ENCODE measurements at regions not wholly inside any gene's neighbourhood (a gene's known extent, or its start where the extent isn't known, plus 50 kb on each side); places are given as distances from the start of the nearest gene placed in this dataset.

- TF ChIP-seq CTCF (IDR thresholded peaks at IDR 0.05) (no peak), POLR2A (IDR thresholded peaks at IDR 0.05) (no peak)
- no peaks in the 10 kb centered on the region for H3K27me3 ChIP-seq
- no peaks in the 10 kb centered on the region for H3K4me1 ChIP-seq
- no peaks in the 10 kb centered on the region for H3K9me3 ChIP-seq
- no peak overlapping the region for H3K4me3 ChIP-seq
- no peak for DNase-seq
- no peaks in the 10 kb centered on the region for H3K36me3 ChIP-seq (ENCODE audit: low read depth, missing control alignments)
- intact Hi-C loops (cut with DNase I; ENCODE audit: low total_unique reads) = no loop called here
- H3K27ac ChIP-seq = no peak overlapping the region
- WGBS, 2 donors = 41 to 57% methylated on average over 11 of the region's 11 CpGs
Measured at GRCh38 chr20:51230727-51231126, 207.8 kb upstream of the KCNG1 start.

- Histone ChIP-seq H3K36me3 (ENCODE audit: low read depth, missing control alignments) (no peaks in the 10 kb centered on the region), H3K4me3 (no peak overlapping the region), H3K4me1 (no peaks in the 10 kb centered on the region), H3K27me3 (no peaks in the 10 kb centered on the region), H3K27ac (no peak overlapping the region), H3K9me3 (no peaks in the 10 kb centered on the region)
- intact Hi-C loops (cut with DNase I; ENCODE audit: low total_unique reads) = no loop called here
- no peak for DNase-seq
- TF ChIP-seq CTCF (IDR thresholded peaks at IDR 0.05) = no peak
- no peak for TF ChIP-seq POLR2A (IDR thresholded peaks at IDR 0.05)
Measured at GRCh38 chr20:51228763-51229162, 205.9 kb upstream of the KCNG1 start.

- intact Hi-C loops (cut with DNase I; ENCODE audit: low total_unique reads) = no loop called here
- H3K4me3 ChIP-seq = no peak overlapping the region
- no peaks in the 10 kb centered on the region for H3K27me3 ChIP-seq
- no peak for DNase-seq
- no peaks in the 10 kb centered on the region for H3K9me3 ChIP-seq
- TF ChIP-seq POLR2A (IDR thresholded peaks at IDR 0.05) = no peak
- TF ChIP-seq CTCF (IDR thresholded peaks at IDR 0.05) = no peak
- H3K27ac ChIP-seq = no peak overlapping the region
- H3K4me1 ChIP-seq = no peaks in the 10 kb centered on the region
- WGBS, 2 donors = 89 to 94% methylated on average over 3 of the region's 3 CpGs
- no peaks in the 10 kb centered on the region for H3K36me3 ChIP-seq (ENCODE audit: low read depth, missing control alignments)
Measured at GRCh38 chr20:51227744-51228143, 204.8 kb upstream of the KCNG1 start.

GRCh38 chr20:51223183-51223720, 200.3 kb upstream of the KCNG1 start:
- H3K4me1 ChIP-seq = no peaks in the 10 kb centered on the region
- H3K4me3 ChIP-seq = no peak overlapping the region
- intact Hi-C loops (cut with DNase I; ENCODE audit: low total_unique reads) = no loop called here
- H3K27ac ChIP-seq = no peak overlapping the region
- 68% methylated on average over 8 of the region's 8 CpGs for WGBS, 2 donors
- no peaks in the 10 kb centered on the region for H3K27me3 ChIP-seq
- H3K9me3 ChIP-seq = no peaks in the 10 kb centered on the region
- no peak for DNase-seq
- H3K36me3 ChIP-seq (ENCODE audit: low read depth, missing control alignments) = no peaks in the 10 kb centered on the region
- no peak for TF ChIP-seq CTCF (IDR thresholded peaks at IDR 0.05)
- no peak for TF ChIP-seq POLR2A (IDR thresholded peaks at IDR 0.05)

GRCh38 chr20:51221791-51222408, 199.0 kb upstream of the KCNG1 start:
- H3K27ac ChIP-seq = no peak overlapping the region
- 44 to 54% methylated on average over 13 to 15 of the region's 15 CpGs for WGBS, 2 donors
- intact Hi-C loops (cut with DNase I; ENCODE audit: low total_unique reads) = no loop called here
- TF ChIP-seq POLR2A (IDR thresholded peaks at IDR 0.05) (no peak), CTCF (IDR thresholded peaks at IDR 0.05) (no peak)
- no peaks in the 10 kb centered on the region for H3K4me1 ChIP-seq
- no peaks in the 10 kb centered on the region for H3K9me3 ChIP-seq
- DNase-seq = no peak
- no peaks in the 10 kb centered on the region for H3K36me3 ChIP-seq (ENCODE audit: low read depth, missing control alignments)
- H3K4me3 ChIP-seq = no peak overlapping the region
- no peaks in the 10 kb centered on the region for H3K27me3 ChIP-seq
